Colon (tissue), 2 donors: ENCODE measurements at regions not wholly inside any gene's neighbourhood (a gene's known extent, or its start where the extent isn't known, plus 50 kb on each side); places are given as distances from the start of the nearest gene placed in this dataset.

Source experiments
- FAIRE-seq: peaks from 2 replicates; lab custom pipeline; 2012; peaks lifted over from hg19 to GRCh38; lab: Jason Lieb, UNC
- donor health status: control.
- donor health status: control.

GRCh38 chr14:53354336-53354735 lies 201.2 kb upstream of the DDHD1 start:
- no peak for FAIRE-seq

GRCh38 chr14:53350866-53351265 lies 197.7 kb upstream of the DDHD1 start:
- FAIRE-seq: no peak

GRCh38 chr14:53350429-53350828 lies 197.3 kb upstream of the DDHD1 start:
- no peak for FAIRE-seq

GRCh38 chr14:53346988-53347387 lies 193.9 kb upstream of the DDHD1 start:
- FAIRE-seq: no peak

GRCh38 chr14:53341324-53341723 lies 188.2 kb upstream of the DDHD1 start:
- FAIRE-seq: no peak

- FAIRE-seq: no peak
Measured at GRCh38 chr14:53338192-53338591, 185.1 kb upstream of the DDHD1 start.

- no peak for FAIRE-seq
Measured at GRCh38 chr14:53336729-53337128, 183.6 kb upstream of the DDHD1 start.

GRCh38 chr14:53333809-53334208 lies 180.7 kb upstream of the DDHD1 start:
- FAIRE-seq: no peak

- no peak for FAIRE-seq
Measured at GRCh38 chr14:53331921-53332320, 178.8 kb upstream of the DDHD1 start.

GRCh38 chr14:53331247-53331646 lies 178.1 kb upstream of the DDHD1 start:
- no peak for FAIRE-seq

GRCh38 chr14:53330441-53330840 lies 177.3 kb upstream of the DDHD1 start:
- no peak for FAIRE-seq

GRCh38 chr14:53328841-53329240 lies 175.7 kb upstream of the DDHD1 start:
- FAIRE-seq: no peak

GRCh38 chr14:53327716-53328115 lies 174.6 kb upstream of the DDHD1 start:
- FAIRE-seq: no peak

GRCh38 chr14:53325176-53325806 lies 172.2 kb upstream of the DDHD1 start:
- no peak for FAIRE-seq

GRCh38 chr14:53316504-53316903 lies 163.4 kb upstream of the DDHD1 start:
- FAIRE-seq: no peak

- no peak for FAIRE-seq
Measured at GRCh38 chr14:53310412-53310811, 157.3 kb upstream of the DDHD1 start.

GRCh38 chr14:53306911-53307310 lies 153.8 kb upstream of the DDHD1 start:
- FAIRE-seq: no peak

- no peak for FAIRE-seq
Measured at GRCh38 chr14:53306267-53306721, 153.2 kb upstream of the DDHD1 start.

- FAIRE-seq: no peak
Measured at GRCh38 chr14:53304726-53305381, 151.7 kb upstream of the DDHD1 start.

GRCh38 chr14:53295985-53296582 lies 143.0 kb upstream of the DDHD1 start:
- FAIRE-seq: no peak

GRCh38 chr14:53295372-53295771 lies 142.2 kb upstream of the DDHD1 start:
- no peak for FAIRE-seq

- FAIRE-seq: no peak
Measured at GRCh38 chr14:53286301-53286700, 133.2 kb upstream of the DDHD1 start.

- FAIRE-seq: no peak
Measured at GRCh38 chr14:53285821-53286220, 132.7 kb upstream of the DDHD1 start.

GRCh38 chr14:53285064-53285463 lies 131.9 kb upstream of the DDHD1 start:
- FAIRE-seq: no peak
